Ectodermal cell (in vitro differentiated cells): ENCODE measurements at regions not wholly inside any gene's neighbourhood (a gene's known extent, or its start where the extent isn't known, plus 50 kb on each side); places are given as distances from the start of the nearest gene placed in this dataset.

Source experiments
- H3K27ac ChIP-seq: 2 replicates; pipeline ENCODE4 v1.7.0; 2013; ENCODE audit warnings: mild to moderate bottlenecking, low read depth, low read length; ENCODE audit not compliant: insufficient read depth, poor library complexity, severe bottlenecking
- H3K27me3 ChIP-seq: 2 replicates; pipeline ENCODE4 v1.7.0; 2013; ENCODE audit warnings: mild to moderate bottlenecking, low read length; ENCODE audit not compliant: insufficient read depth, control insufficient read depth, poor library complexity, severe bottlenecking
- H3K36me3 ChIP-seq: one replicate; pipeline ENCODE4 v1.7.0; 2013; ENCODE audit warnings: low read length; ENCODE audit not compliant: control insufficient read depth, insufficient read depth
- H3K4me1 ChIP-seq: one replicate; pipeline ENCODE4 v1.7.0; 2013; ENCODE audit warnings: low read length; ENCODE audit not compliant: control insufficient read depth, insufficient read depth
- H3K4me3 ChIP-seq: 2 replicates; pipeline ENCODE4 v1.7.0; 2013; ENCODE audit warnings: low read depth, low read length, control low read depth; ENCODE audit not compliant: insufficient read depth
- H3K9me3 ChIP-seq: 2 replicates; pipeline ENCODE4 v1.7.0; 2013; ENCODE audit warnings: mild to moderate bottlenecking, low read length, moderate library complexity; ENCODE audit not compliant: control insufficient read depth
- WGBS, 2 experiments: methylation state at CpG; one replicate each; pipeline ENCODE4 v1.1.7; 2013; ENCODE audit warnings: missing lambda C conversion rate in 2 of 2; 5-methylcytosine and 5-hydroxymethylcytosine counted together

GRCh38 chr2:180061085-180061484 is 54.0 kb upstream of the CWC22 start:
- no peaks in the 10 kb centered on the region for H3K36me3 ChIP-seq
- H3K9me3 ChIP-seq = no peaks in the 10 kb centered on the region
- H3K27ac ChIP-seq = no peak overlapping the region
- H3K27me3 ChIP-seq = no peaks in the 10 kb centered on the region
- 90 to 96% methylated on average over 11 of the region's 11 CpGs for WGBS, 2 experiments
- no peak overlapping the region for H3K4me3 ChIP-seq
- peaks cover 14% of the 10 kb centered on the region for H3K4me1 ChIP-seq

- H3K9me3 ChIP-seq = no peaks in the 10 kb centered on the region
- no peak overlapping the region for H3K27ac ChIP-seq
- 78 to 80% methylated on average over 4 of the region's 4 CpGs for WGBS, 2 experiments
- no peaks in the 10 kb centered on the region for H3K27me3 ChIP-seq
- no peak overlapping the region for H3K4me3 ChIP-seq
- peaks cover 19% of the 10 kb centered on the region for H3K4me1 ChIP-seq
- H3K36me3 ChIP-seq = no peaks in the 10 kb centered on the region
Observed at GRCh38 chr2:180058993-180059392, 51.9 kb upstream of the CWC22 start.

GRCh38 chr2:180057706-180058412 is 50.8 kb upstream of the CWC22 start:
- Histone ChIP-seq H3K27ac (peak overlapping the region; percentile 98), H3K4me1 (peaks cover 19% of the 10 kb centered on the region), H3K9me3 (no peaks in the 10 kb centered on the region), H3K4me3 (no peak overlapping the region), H3K27me3 (no peaks in the 10 kb centered on the region), H3K36me3 (no peaks in the 10 kb centered on the region)
- WGBS, 2 experiments = 73 to 83% methylated on average over 9 to 10 of the region's 10 CpGs
